Keratinocyte (primary cell): ENCODE measurements at regions not wholly inside any gene's neighbourhood (a gene's known extent, or its start where the extent isn't known, plus 50 kb on each side); places are given as distances from the start of the nearest gene placed in this dataset.

Experiments
- DNase-seq: peaks from one replicate; pipeline ENCODE4 v3.0.0-alpha.2; 2011; ENCODE audit warnings: low read depth, missing footprints, low spot score
- FAIRE-seq: peaks from 2 replicates; lab custom pipeline; 2011; peaks lifted over from hg19 to GRCh38; lab: Jason Lieb, UNC
- H2AFZ ChIP-seq: 2 replicates; pipeline ENCODE4 v1.6.0; 2012; ENCODE audit warnings: low read length, control low read depth, inconsistent platforms; ENCODE audit not compliant: control insufficient read depth
- H3K27ac ChIP-seq: 2 replicates; pipeline ENCODE4 v1.5.1; 2011; ENCODE audit warnings: low read length; ENCODE audit not compliant: control insufficient read depth, insufficient read depth
- H3K27me3 ChIP-seq: 3 replicates; pipeline ENCODE4 v1.6.0; 2011; ENCODE audit warnings: low read length; ENCODE audit not compliant: control insufficient read depth, insufficient read depth; ENCODE audit errors: extremely low read depth
- H3K36me3 ChIP-seq, 2 experiments: 2 replicates in 1 of 2; 3 replicates in 1 of 2; pipeline ENCODE4 v1.5.1; 2011; ENCODE audit warnings: low read length in 2 of 2, mild to moderate bottlenecking in 1 of 2; ENCODE audit not compliant: control insufficient read depth in 2 of 2, insufficient read depth in 2 of 2; ENCODE audit errors: extremely low read depth in 1 of 2
- H3K4me1 ChIP-seq: 3 replicates; pipeline ENCODE4 v1.5.1; 2011; ENCODE audit warnings: low read length; ENCODE audit not compliant: control insufficient read depth, insufficient read depth; ENCODE audit errors: extremely low read depth
- H3K4me2 ChIP-seq: 3 replicates; pipeline ENCODE4 v1.6.0; 2011; ENCODE audit warnings: low read depth, low read length; ENCODE audit not compliant: control insufficient read depth, insufficient read depth; ENCODE audit errors: extremely low read depth
- H3K4me3 ChIP-seq, 3 experiments: fragments of 200-600 bp in 1 of 3; sonication (generic) in 1 of 3; 2 replicates in 2 of 3; 3 replicates in 1 of 3; pipeline ENCODE4 v1.5.1; 2011 to 2016; ENCODE audit warnings: low read length in 3 of 3, mild to moderate bottlenecking in 3 of 3, control low read depth in 2 of 3, inconsistent platforms in 1 of 3, low read depth in 1 of 3, mixed read lengths in 1 of 3, mixed run types in 1 of 3, moderate library complexity in 1 of 3; ENCODE audit not compliant: control insufficient read depth in 2 of 3, insufficient read depth in 2 of 3; ENCODE audit errors: extremely low read depth in 1 of 3
- H3K79me2 ChIP-seq: 2 replicates; pipeline ENCODE4 v1.6.0; 2012; ENCODE audit warnings: low read length; ENCODE audit not compliant: control insufficient read depth, insufficient read depth
- H3K9ac ChIP-seq: 3 replicates; pipeline ENCODE4 v1.6.0; 2011; ENCODE audit warnings: low read length; ENCODE audit not compliant: control insufficient read depth, insufficient read depth; ENCODE audit errors: extremely low read depth
- H3K9me1 ChIP-seq: 3 replicates; pipeline ENCODE4 v1.6.0; 2011; ENCODE audit warnings: low read length; ENCODE audit not compliant: control insufficient read depth, insufficient read depth; ENCODE audit errors: extremely low read depth
- H3K9me3 ChIP-seq: 2 replicates; pipeline ENCODE4 v1.5.1; 2012; ENCODE audit warnings: low read depth, low read length; ENCODE audit not compliant: control insufficient read depth
- H4K20me1 ChIP-seq: 3 replicates; pipeline ENCODE4 v1.6.0; 2011; ENCODE audit warnings: low read length; ENCODE audit not compliant: control insufficient read depth, insufficient read depth; ENCODE audit errors: extremely low read depth
- EZH2 ChIP-seq: IDR thresholded peaks from one replicate; pipeline ENCODE4 v1.6.1; 2012; ENCODE audit warnings: inconsistent platforms, mild to moderate bottlenecking, low read length, moderate library complexity
- dilution Hi-C: fragments of 300-500 bp; cut with MboI; formaldehyde crosslinking; loops from one replicate; pipeline ENCODE4 v1.7.0; 2020; ENCODE audit warnings: low sequenced_read_pairs; ENCODE audit not compliant: extremely low pct_ligation_motif_present
- TF ChIP-seq, protein P1 (sequence below), 3 experiments: IDR thresholded peaks in 1 of 3; conservative IDR thresholded peaks in 1 of 3; optimal IDR thresholded peaks in 1 of 3; 2 replicates in 2 of 3; 3 replicates in 1 of 3; pipeline versions ENCODE3 to v1.5.1; 2011; ENCODE audit warnings: low read length in 3 of 3, mild to moderate bottlenecking in 3 of 3, moderate library complexity in 2 of 3, control low read depth in 1 of 3, inconsistent platforms in 1 of 3; ENCODE audit not compliant: insufficient read depth in 2 of 3; ENCODE audit errors: extremely low read depth in 1 of 3

- dilution Hi-C loops: no loop called here
- no peaks in the 10 kb centered on the region for H3K36me3 ChIP-seq
- no peak for FAIRE-seq
Observed at GRCh38 chr17:55986817-55987216, 166.5 kb upstream of the ANKFN1 start.

DNA sequence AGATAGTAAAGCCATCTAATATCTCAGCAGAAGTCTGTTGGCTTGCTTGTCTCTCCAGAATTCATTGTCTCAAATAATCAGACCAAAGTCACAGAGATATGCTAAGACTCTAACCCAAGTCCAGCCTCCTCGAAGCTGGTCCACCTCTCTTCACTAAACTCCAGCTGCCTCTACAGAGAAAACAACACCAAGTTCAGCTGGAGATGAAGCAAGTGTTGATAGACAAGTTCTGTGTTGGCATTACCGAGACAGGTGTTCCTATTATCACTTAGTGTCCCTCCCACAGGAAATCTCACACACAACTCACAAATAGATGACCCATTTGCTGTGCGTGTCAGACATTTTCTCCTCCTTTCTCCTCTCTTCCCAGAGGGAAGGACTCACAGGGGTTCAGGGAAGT is 164.4 kb upstream of the ANKFN1 start:
- dilution Hi-C loops: no loop called here
- H3K9me3 ChIP-seq: no peaks in the 10 kb centered on the region
- no peak overlapping the region for H3K27ac ChIP-seq
- no peak overlapping the region for H3K9ac ChIP-seq
- no peaks in the 10 kb centered on the region for H3K4me1 ChIP-seq
- no peaks in the 10 kb centered on the region for H3K79me2 ChIP-seq
- no peaks in the 10 kb centered on the region for H3K36me3 ChIP-seq
- H3K4me2 ChIP-seq: no peak overlapping the region
- no peaks in the 10 kb centered on the region for H4K20me1 ChIP-seq
- DNase-seq (no peak), FAIRE-seq (no peak)
- H3K27me3 ChIP-seq: no peaks in the 10 kb centered on the region
- H3K9me1 ChIP-seq: no peaks in the 10 kb centered on the region
- H2AFZ ChIP-seq: no peak overlapping the region
- no peak overlapping the region for H3K4me3 ChIP-seq
- no peak for TF ChIP-seq EZH2
- TF ChIP-seq, protein P1, sequence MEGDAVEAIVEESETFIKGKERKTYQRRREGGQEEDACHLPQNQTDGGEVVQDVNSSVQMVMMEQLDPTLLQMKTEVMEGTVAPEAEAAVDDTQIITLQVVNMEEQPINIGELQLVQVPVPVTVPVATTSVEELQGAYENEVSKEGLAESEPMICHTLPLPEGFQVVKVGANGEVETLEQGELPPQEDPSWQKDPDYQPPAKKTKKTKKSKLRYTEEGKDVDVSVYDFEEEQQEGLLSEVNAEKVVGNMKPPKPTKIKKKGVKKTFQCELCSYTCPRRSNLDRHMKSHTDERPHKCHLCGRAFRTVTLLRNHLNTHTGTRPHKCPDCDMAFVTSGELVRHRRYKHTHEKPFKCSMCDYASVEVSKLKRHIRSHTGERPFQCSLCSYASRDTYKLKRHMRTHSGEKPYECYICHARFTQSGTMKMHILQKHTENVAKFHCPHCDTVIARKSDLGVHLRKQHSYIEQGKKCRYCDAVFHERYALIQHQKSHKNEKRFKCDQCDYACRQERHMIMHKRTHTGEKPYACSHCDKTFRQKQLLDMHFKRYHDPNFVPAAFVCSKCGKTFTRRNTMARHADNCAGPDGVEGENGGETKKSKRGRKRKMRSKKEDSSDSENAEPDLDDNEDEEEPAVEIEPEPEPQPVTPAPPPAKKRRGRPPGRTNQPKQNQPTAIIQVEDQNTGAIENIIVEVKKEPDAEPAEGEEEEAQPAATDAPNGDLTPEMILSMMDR (optimal IDR thresholded peaks at IDR 0.05 in 1 of 3, IDR thresholded peaks at IDR 0.05 in 1 of 3, conservative IDR thresholded peaks at IDR 0.05 in 1 of 3; ENCODE audit: extremely low read depth in 1 of 3, insufficient read depth in 2 of 3, low read length in 3 of 3): no peak

More at GRCh38 chr17:55986817-55987216, 166.5 kb upstream of the ANKFN1 start:
- H3K27me3 ChIP-seq: no peaks in the 10 kb centered on the region
- TF ChIP-seq, protein P1 (optimal IDR thresholded peaks at IDR 0.05 in 1 of 3, IDR thresholded peaks at IDR 0.05 in 1 of 3, conservative IDR thresholded peaks at IDR 0.05 in 1 of 3; ENCODE audit: extremely low read depth in 1 of 3, insufficient read depth in 2 of 3, low read length in 3 of 3): no peak
- no peak for TF ChIP-seq EZH2
- H3K4me1 ChIP-seq: no peaks in the 10 kb centered on the region
- H3K4me2 ChIP-seq: no peak overlapping the region
- H4K20me1 ChIP-seq: no peaks in the 10 kb centered on the region
- no peaks in the 10 kb centered on the region for H3K9me1 ChIP-seq
- H3K79me2 ChIP-seq: no peaks in the 10 kb centered on the region
- H3K27ac ChIP-seq: no peak overlapping the region
- no peaks in the 10 kb centered on the region for H3K9me3 ChIP-seq
- no peak for DNase-seq
- no peak overlapping the region for H3K9ac ChIP-seq
- H2AFZ ChIP-seq: no peak overlapping the region
- no peak overlapping the region for H3K4me3 ChIP-seq
